ENCODE measurements at regions not wholly inside any gene's neighbourhood (a gene's known extent, or its start where the extent isn't known, plus 50 kb on each side); places are given as distances from the start of the nearest gene placed in this dataset.

- 88 to 89% methylated on average over 3 of the region's 3 CpGs for WGBS, 2 donors
- Histone ChIP-seq H3K4me1 (no peaks in the 10 kb centered on the region), H3K27ac (no peak overlapping the region), H3K9me3 (no peaks in the 10 kb centered on the region), H3K4me3 (no peak overlapping the region), H3K27me3 (no peaks in the 10 kb centered on the region), H3K36me3 (ENCODE audit: low read depth, missing control alignments) (no peaks in the 10 kb centered on the region)
- intact Hi-C loops (cut with DNase I; ENCODE audit: low total_unique reads): no loop called here
- no peak for DNase-seq
- no peak for TF ChIP-seq POLR2A (IDR thresholded peaks at IDR 0.05)
- TF ChIP-seq CTCF (IDR thresholded peaks at IDR 0.05): no peak
Measured at GRCh38 chr4:61070269-61070668, 129.9 kb upstream of the ADGRL3 start.

- TF ChIP-seq POLR2A (IDR thresholded peaks at IDR 0.05) (no peak), CTCF (IDR thresholded peaks at IDR 0.05) (no peak)
- Histone ChIP-seq H3K9me3 (no peaks in the 10 kb centered on the region), H3K4me1 (no peaks in the 10 kb centered on the region), H3K36me3 (ENCODE audit: low read depth, missing control alignments) (no peaks in the 10 kb centered on the region), H3K4me3 (no peak overlapping the region), H3K27ac (no peak overlapping the region), H3K27me3 (no peaks in the 10 kb centered on the region)
- no peak for DNase-seq
- intact Hi-C loops (cut with DNase I; ENCODE audit: low total_unique reads): no loop called here
Measured at GRCh38 chr4:61079427-61079826, 120.7 kb upstream of the ADGRL3 start.

- Histone ChIP-seq H3K4me3 (no peak overlapping the region), H3K36me3 (ENCODE audit: low read depth, missing control alignments) (no peaks in the 10 kb centered on the region), H3K27me3 (no peaks in the 10 kb centered on the region), H3K27ac (no peak overlapping the region), H3K9me3 (no peaks in the 10 kb centered on the region), H3K4me1 (no peaks in the 10 kb centered on the region)
- WGBS, 2 donors: 74 to 88% methylated on average over 2 of the region's 2 CpGs
- TF ChIP-seq CTCF (IDR thresholded peaks at IDR 0.05) (no peak), POLR2A (IDR thresholded peaks at IDR 0.05) (no peak)
- intact Hi-C loops (cut with DNase I; ENCODE audit: low total_unique reads): no loop called here
- DNase-seq: no peak
Measured at GRCh38 chr4:61079976-61080375, 120.2 kb upstream of the ADGRL3 start.

GRCh38 chr4:61085534-61085933 lies 114.6 kb upstream of the ADGRL3 start:
- DNase-seq: no peak
- H3K27ac ChIP-seq: no peak overlapping the region
- TF ChIP-seq CTCF (IDR thresholded peaks at IDR 0.05) (no peak), POLR2A (IDR thresholded peaks at IDR 0.05) (no peak)
- no peaks in the 10 kb centered on the region for H3K27me3 ChIP-seq
- no peaks in the 10 kb centered on the region for H3K36me3 ChIP-seq (ENCODE audit: low read depth, missing control alignments)
- no peak overlapping the region for H3K4me3 ChIP-seq
- no peaks in the 10 kb centered on the region for H3K9me3 ChIP-seq
- 83 to 85% methylated on average over 2 of the region's 2 CpGs for WGBS, 2 donors
- no peaks in the 10 kb centered on the region for H3K4me1 ChIP-seq
- intact Hi-C loops (cut with DNase I; ENCODE audit: low total_unique reads): no loop called here

GRCh38 chr4:61086357-61086756 lies 113.8 kb upstream of the ADGRL3 start:
- H3K27ac ChIP-seq: no peak overlapping the region
- no peaks in the 10 kb centered on the region for H3K4me1 ChIP-seq
- H3K4me3 ChIP-seq: no peak overlapping the region
- H3K9me3 ChIP-seq: no peaks in the 10 kb centered on the region
- no peaks in the 10 kb centered on the region for H3K36me3 ChIP-seq (ENCODE audit: low read depth, missing control alignments)
- intact Hi-C loops (cut with DNase I; ENCODE audit: low total_unique reads): no loop called here
- 85 to 86% methylated on average over 4 of the region's 4 CpGs for WGBS, 2 donors
- TF ChIP-seq CTCF (IDR thresholded peaks at IDR 0.05) (no peak), POLR2A (IDR thresholded peaks at IDR 0.05) (no peak)
- H3K27me3 ChIP-seq: no peaks in the 10 kb centered on the region
- no peak for DNase-seq

Measured in testis (tissue), 2 donors.